ENCODE measurements at regions not wholly inside any gene's neighbourhood (a gene's known extent, or its start where the extent isn't known, plus 50 kb on each side); places are given as distances from the start of the nearest gene placed in this dataset.

DNA sequence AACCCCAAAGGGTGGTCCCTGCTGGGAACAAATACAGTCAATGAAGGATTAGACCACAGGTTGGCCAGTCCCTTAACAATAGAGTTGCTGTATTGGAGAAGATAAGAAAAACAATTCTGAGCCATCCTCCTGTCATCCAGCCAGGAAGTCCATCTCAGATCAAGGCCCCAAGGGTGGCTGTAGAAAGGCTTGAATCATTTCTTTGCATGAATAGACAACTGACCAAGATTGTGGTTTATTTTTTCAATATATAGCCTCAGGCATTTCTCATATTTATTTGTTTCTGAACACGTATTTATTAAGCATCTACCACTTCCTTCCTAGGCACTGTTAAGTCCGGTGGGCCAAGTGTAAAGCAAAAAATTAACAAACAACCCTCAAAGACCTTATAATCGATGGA lies 274.4 kb upstream of the SLC14A2 start:
- H3K4me3 ChIP-seq (replicated peaks in 1 of 3; ENCODE audit: insufficient read depth in 1 of 3, low read depth in 2 of 3, low read length in 3 of 3): no peak overlapping the region
- in situ Hi-C loops (cut with HindIII; ENCODE audit: extremely low pct_ligation_motif_present, low pct_unique_long_range_greater_than_20kb) (no loop called here), intact Hi-C loops (cut with micrococcal nuclease; ENCODE audit: unreplicated experiment) (no loop called here)
- 2% methylated on average over 3 of the region's 3 CpGs for WGBS (ENCODE audit: low lambda C conversion rate)
- FAIRE-seq (no peak), ATAC-seq (no peak), DNase-seq (ENCODE audit: low spot score) (no peak)
- H4K20me1 ChIP-seq (ENCODE audit: insufficient read depth, low read length): no peaks in the 10 kb centered on the region
- H3K27me3 ChIP-seq (ENCODE audit: control insufficient read depth in 1 of 2, insufficient read depth in 2 of 2, low read length in 2 of 2): no peaks in the 10 kb centered on the region
- no peaks in the 10 kb centered on the region for H3K36me3 ChIP-seq (replicated peaks in 1 of 2; ENCODE audit: control insufficient read depth in 1 of 2, insufficient read depth in 2 of 2, low read length in 2 of 2)
- ChIA-PET POLR2A (no interaction called here), CTCF (ENCODE audit: low intra/inter-chr PET ratio, low total read pairs) (no interaction called here)
- H3K79me2 ChIP-seq (ENCODE audit: insufficient read depth, low read length): no peaks in the 10 kb centered on the region
- H3K27ac ChIP-seq (ENCODE audit: extremely low read length, insufficient read depth, low read length): no peak overlapping the region
- H3K9me3 ChIP-seq (ENCODE audit: low read length): no peaks in the 10 kb centered on the region
- TF ChIP-seq SRSF1 (optimal IDR thresholded peaks at IDR 0.05; ENCODE audit: low read depth, low read length): no peak
- TF ChIP-seq, protein P1, sequence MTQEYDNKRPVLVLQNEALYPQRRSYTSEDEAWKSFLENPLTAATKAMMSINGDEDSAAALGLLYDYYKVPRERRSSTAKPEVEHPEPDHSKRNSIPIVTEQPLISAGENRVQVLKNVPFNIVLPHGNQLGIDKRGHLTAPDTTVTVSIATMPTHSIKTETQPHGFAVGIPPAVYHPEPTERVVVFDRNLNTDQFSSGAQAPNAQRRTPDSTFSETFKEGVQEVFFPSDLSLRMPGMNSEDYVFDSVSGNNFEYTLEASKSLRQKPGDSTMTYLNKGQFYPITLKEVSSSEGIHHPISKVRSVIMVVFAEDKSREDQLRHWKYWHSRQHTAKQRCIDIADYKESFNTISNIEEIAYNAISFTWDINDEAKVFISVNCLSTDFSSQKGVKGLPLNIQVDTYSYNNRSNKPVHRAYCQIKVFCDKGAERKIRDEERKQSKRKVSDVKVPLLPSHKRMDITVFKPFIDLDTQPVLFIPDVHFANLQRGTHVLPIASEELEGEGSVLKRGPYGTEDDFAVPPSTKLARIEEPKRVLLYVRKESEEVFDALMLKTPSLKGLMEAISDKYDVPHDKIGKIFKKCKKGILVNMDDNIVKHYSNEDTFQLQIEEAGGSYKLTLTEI (CRISPR knock-in tag; conservative IDR thresholded peaks at IDR 0.05): no peak
- no peak for TF ChIP-seq ELF4 (CRISPR knock-in tag; IDR thresholded peaks at IDR 0.05; ENCODE audit: borderline replicate concordance)
- no peak for TF ChIP-seq ZNF124 (CRISPR knock-in tag; IDR thresholded peaks at IDR 0.05)
- TF ChIP-seq KLF9 (CRISPR knock-in tag; IDR thresholded peaks at IDR 0.05; ENCODE audit: low read depth): no peak
- TF ChIP-seq, protein P2, sequence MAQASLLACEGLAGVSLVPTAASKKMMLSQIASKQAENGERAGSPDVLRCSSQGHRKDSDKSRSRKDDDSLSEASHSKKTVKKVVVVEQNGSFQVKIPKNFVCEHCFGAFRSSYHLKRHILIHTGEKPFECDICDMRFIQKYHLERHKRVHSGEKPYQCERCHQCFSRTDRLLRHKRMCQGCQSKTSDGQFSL (CRISPR knock-in tag; IDR thresholded peaks at IDR 0.05): no peak
- no peak for TF ChIP-seq ZNF841 (CRISPR knock-in tag; IDR thresholded peaks at IDR 0.05; ENCODE audit: borderline replicate concordance)
- TF ChIP-seq ZNF737 (CRISPR knock-in tag; IDR thresholded peaks at IDR 0.05; ENCODE audit: borderline replicate concordance): no peak
- no peak for TF ChIP-seq ZNF652 (CRISPR knock-in tag; IDR thresholded peaks at IDR 0.05; ENCODE audit: borderline replicate concordance, low read depth)
- no peak for TF ChIP-seq U2AF2 (IDR thresholded peaks at IDR 0.05; ENCODE audit: low read depth, low read length)
- TF ChIP-seq, protein P3, sequence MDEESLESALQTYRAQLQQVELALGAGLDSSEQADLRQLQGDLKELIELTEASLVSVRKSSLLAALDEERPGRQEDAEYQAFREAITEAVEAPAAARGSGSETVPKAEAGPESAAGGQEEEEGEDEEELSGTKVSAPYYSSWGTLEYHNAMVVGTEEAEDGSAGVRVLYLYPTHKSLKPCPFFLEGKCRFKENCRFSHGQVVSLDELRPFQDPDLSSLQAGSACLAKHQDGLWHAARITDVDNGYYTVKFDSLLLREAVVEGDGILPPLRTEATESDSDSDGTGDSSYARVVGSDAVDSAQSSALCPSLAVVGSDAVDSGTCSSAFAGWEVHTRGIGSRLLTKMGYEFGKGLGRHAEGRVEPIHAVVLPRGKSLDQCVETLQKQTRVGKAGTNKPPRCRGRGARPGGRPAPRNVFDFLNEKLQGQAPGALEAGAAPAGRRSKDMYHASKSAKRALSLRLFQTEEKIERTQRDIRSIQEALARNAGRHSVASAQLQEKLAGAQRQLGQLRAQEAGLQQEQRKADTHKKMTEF (CRISPR knock-in tag; IDR thresholded peaks at IDR 0.05): no peak
- TF ChIP-seq ZNF879 (CRISPR knock-in tag; IDR thresholded peaks at IDR 0.05): no peak
- no peak for TF ChIP-seq ZNF10 (CRISPR knock-in tag; IDR thresholded peaks at IDR 0.05; ENCODE audit: borderline replicate concordance, low read depth)
- TF ChIP-seq DR1 (CRISPR knock-in tag; IDR thresholded peaks at IDR 0.05): no peak
- TF ChIP-seq FOXK2 (IDR thresholded peaks at IDR 0.05): no peak
- H3K4me1 ChIP-seq (ENCODE audit: insufficient read depth, low read length): no peaks in the 10 kb centered on the region
- no peak overlapping the region for H3K4me2 ChIP-seq (ENCODE audit: low read depth, low read length)
- BruUV-seq (replicated peaks): no TSS peak
- no peak overlapping the region for H2AFZ ChIP-seq (ENCODE audit: low read length)
- no peak overlapping the region for H3K9ac ChIP-seq (ENCODE audit: insufficient read depth, low read depth, low read length)
